H1 (cell line): ENCODE measurements at regions not wholly inside any gene's neighbourhood (a gene's known extent, or its start where the extent isn't known, plus 50 kb on each side); places are given as distances from the start of the nearest gene placed in this dataset.

Experiments used
- CTCF ChIA-PET: fragments of 300-600 bp; sonication (Branson Sonifier 250); formaldehyde crosslinking; loops from one replicate; lab custom pipeline; 2021; ENCODE audit not compliant: partially characterized antibody; lab: Charles Lee
- POLR2A ChIA-PET: fragments of 300-600 bp; sonication (Branson Sonifier 250); formaldehyde crosslinking; loops from one replicate; lab custom pipeline; 2021; ENCODE audit warnings: inconsistent platforms; ENCODE audit not compliant: partially characterized antibody; lab: Charles Lee
- DNase-seq, 2 experiments: peaks; one replicate each; pipeline versions ENCODE4 v3.0.0 to v3.0.0-alpha.2; 2010 to 2022; ENCODE audit warnings: low spot score in 2 of 2, low read depth in 1 of 2, mixed read lengths in 1 of 2
- FAIRE-seq: peaks from 2 replicates; lab custom pipeline; 2011; peaks lifted over from hg19 to GRCh38; lab: Jason Lieb, UNC
- H2AFZ ChIP-seq: 2 replicates; pipeline ENCODE4 v1.8.1; 2012; ENCODE audit warnings: low read length, inconsistent platforms
- H2AK5ac ChIP-seq: 2 replicates; pipeline ENCODE4 v1.6.1; 2013; ENCODE audit warnings: low read depth, low read length
- H2BK120ac ChIP-seq: replicated peaks from 2 replicates; pipeline ENCODE3; 2013; ENCODE audit warnings: low read depth, low read length, inconsistent platforms
- H2BK12ac ChIP-seq: 2 replicates; pipeline ENCODE4 v1.6.1; 2013; ENCODE audit warnings: low read depth, low read length
- H2BK15ac ChIP-seq: 2 replicates; pipeline ENCODE4 v1.6.1; 2013; ENCODE audit warnings: low read length
- H2BK20ac ChIP-seq: 2 replicates; pipeline ENCODE4 v1.6.1; 2013; ENCODE audit warnings: low read length
- H2BK5ac ChIP-seq: 2 replicates; pipeline ENCODE4 v1.6.1; 2013; ENCODE audit warnings: low read depth, low read length
- H3K14ac ChIP-seq: 2 replicates; pipeline ENCODE4 v1.6.1; 2013; ENCODE audit warnings: inconsistent platforms; ENCODE audit not compliant: insufficient read length
- H3K18ac ChIP-seq: 2 replicates; pipeline ENCODE4 v1.6.1; 2013; ENCODE audit warnings: low read length; ENCODE audit errors: extremely low read depth
- H3K23ac ChIP-seq: 2 replicates; pipeline ENCODE4 v1.6.1; 2013; ENCODE audit warnings: inconsistent platforms; ENCODE audit not compliant: insufficient read length
- H3K23me2 ChIP-seq: 2 replicates; pipeline ENCODE4 v1.6.1; 2013; ENCODE audit warnings: low read depth, low read length
- H3K27ac ChIP-seq: 2 replicates; pipeline ENCODE4 v1.6.1; 2011; ENCODE audit warnings: low read depth, low read length, inconsistent platforms
- H3K27me3 ChIP-seq, 4 experiments: replicated peaks in 1 of 4; 1 replicate in 1 of 4; 2 replicates in 3 of 4; pipeline versions ENCODE4 v1.6.1 to v1.8.1; 2011 to 2013; ENCODE audit warnings: low read length in 3 of 4, mild to moderate bottlenecking in 3 of 4, inconsistent platforms in 2 of 4, mixed read lengths in 2 of 4, moderate library complexity in 1 of 4; ENCODE audit not compliant: control insufficient read depth in 3 of 4, insufficient read depth in 3 of 4; ENCODE audit errors: extremely low read depth in 1 of 4
- H3K36me3 ChIP-seq, 4 experiments: 2 replicates each; pipeline versions ENCODE4 v1.6.1 to v1.8.1; 2011 to 2013; ENCODE audit warnings: mild to moderate bottlenecking in 4 of 4, low read length in 3 of 4, moderate library complexity in 2 of 4, control low read depth in 1 of 4, inconsistent platforms in 1 of 4; ENCODE audit not compliant: insufficient read depth in 4 of 4, control insufficient read depth in 2 of 4
- H3K4ac ChIP-seq: replicated peaks from 2 replicates; pipeline ENCODE3; 2013; ENCODE audit warnings: low read length, low read depth, mixed read lengths, inconsistent platforms; ENCODE audit not compliant: insufficient read length
- H3K4me1 ChIP-seq, 4 experiments: replicated peaks in 1 of 4; 1 replicate in 1 of 4; 2 replicates in 3 of 4; pipeline versions ENCODE4 v1.6.1 to v1.8.1; 2011 to 2013; ENCODE audit warnings: low read length in 3 of 4, inconsistent platforms in 2 of 4, mixed read lengths in 1 of 4; ENCODE audit not compliant: insufficient read depth in 4 of 4, control insufficient read depth in 3 of 4
- H3K4me2 ChIP-seq, 2 experiments: 2 replicates each; pipeline versions ENCODE4 v1.6.1 to v1.8.1; 2011 to 2013; ENCODE audit warnings: low read depth in 2 of 2, low read length in 2 of 2, control low read depth in 1 of 2, inconsistent platforms in 1 of 2, mild to moderate bottlenecking in 1 of 2; ENCODE audit not compliant: insufficient read depth in 1 of 2
- H3K4me3 ChIP-seq, 4 experiments: fragments of 200-600, 300-600 bp in 1 of 4; sonication (generic), shearing (Covaris generic), sonication (Bioruptor Twin) in 1 of 4; 2 replicates each; pipeline versions ENCODE4 v1.5.1 to v1.8.1; 2011 to 2016; ENCODE audit warnings: low read length in 4 of 4, low read depth in 3 of 4, control low read depth in 2 of 4, inconsistent platforms in 2 of 4, mild to moderate bottlenecking in 2 of 4, mixed read lengths in 1 of 4, moderate library complexity in 1 of 4; ENCODE audit not compliant: insufficient read depth in 2 of 4; ENCODE audit errors: extremely low read depth in 1 of 4
- H3K56ac ChIP-seq: replicated peaks from 2 replicates; pipeline ENCODE3; 2013; ENCODE audit warnings: low read depth, mild to moderate bottlenecking, mixed read lengths, low read length, inconsistent platforms; ENCODE audit not compliant: insufficient read length
- H3K79me1 ChIP-seq: 2 replicates; pipeline ENCODE4 v1.6.1; 2013; ENCODE audit warnings: low read depth, low read length, control low read depth
- H3K79me2 ChIP-seq, 2 experiments: 2 replicates each; pipeline versions ENCODE4 v1.6.1 to v1.8.1; 2012 to 2013; ENCODE audit warnings: low read length in 2 of 2, mild to moderate bottlenecking in 2 of 2, inconsistent platforms in 1 of 2; ENCODE audit not compliant: insufficient read depth in 2 of 2, control insufficient read depth in 1 of 2
- H3K9ac ChIP-seq, 4 experiments: replicated peaks in 1 of 4; 1 replicate in 1 of 4; 2 replicates in 3 of 4; pipeline versions ENCODE4 v1.6.1 to v1.8.1; 2011 to 2013; ENCODE audit warnings: low read depth in 3 of 4, low read length in 3 of 4, control low read depth in 2 of 4, mild to moderate bottlenecking in 2 of 4, moderate library complexity in 2 of 4, inconsistent platforms in 1 of 4; ENCODE audit errors: extremely low read depth in 1 of 4
- H3K9me3 ChIP-seq, 2 experiments: 2 replicates each; pipeline versions ENCODE4 v1.6.1 to v1.8.1; 2012 to 2013; ENCODE audit warnings: mild to moderate bottlenecking in 2 of 2, moderate library complexity in 2 of 2, control low read depth in 1 of 2, inconsistent platforms in 1 of 2, low read depth in 1 of 2, low read length in 1 of 2, mixed read lengths in 1 of 2; ENCODE audit not compliant: insufficient read depth in 2 of 2
- H4K20me1 ChIP-seq, 2 experiments: replicated peaks in 1 of 2; 2 replicates each; pipeline versions ENCODE3 to v1.8.1; 2011 to 2013; ENCODE audit warnings: inconsistent platforms in 2 of 2, low read length in 2 of 2, mild to moderate bottlenecking in 1 of 2; ENCODE audit not compliant: insufficient read depth in 2 of 2, control insufficient read depth in 1 of 2
- H4K5ac ChIP-seq: 2 replicates; pipeline ENCODE4 v1.6.1; 2013; ENCODE audit warnings: low read length, low read depth, mixed read lengths, inconsistent platforms; ENCODE audit not compliant: insufficient read length
- H4K8ac ChIP-seq: 2 replicates; pipeline ENCODE4 v1.8.0; 2013; ENCODE audit warnings: mild to moderate bottlenecking, moderate library complexity, low read length, inconsistent platforms; ENCODE audit not compliant: insufficient read depth; ENCODE audit errors: extremely low read depth
- H4K91ac ChIP-seq: replicated peaks from 2 replicates; pipeline ENCODE3; 2013; ENCODE audit warnings: low read length, mixed read lengths, inconsistent platforms; ENCODE audit not compliant: insufficient read length
- HDAC2 ChIP-seq, 2 experiments: fragments of 300-600 bp in 1 of 2; sonication (generic) in 1 of 2; IDR thresholded peaks; 2 replicates each; pipeline ENCODE4 v1.6.1; 2011 to 2012; ENCODE audit warnings: low read depth in 2 of 2, low read length in 2 of 2, mild to moderate bottlenecking in 2 of 2, moderate library complexity in 2 of 2, borderline replicate concordance in 1 of 2, inconsistent platforms in 1 of 2
- SAP30 ChIP-seq: fragments of 300-600 bp; sonication (generic); IDR thresholded peaks from 2 replicates; pipeline ENCODE4 v1.7.1; 2012; ENCODE audit warnings: low read length, moderate library complexity, mild to moderate bottlenecking, inconsistent platforms; ENCODE audit not compliant: insufficient read depth, insufficient replicate concordance
- TCF12 ChIP-seq: IDR thresholded peaks from 2 replicates; pipeline ENCODE4 v1.6.1; 2011; ENCODE audit warnings: low read depth, mild to moderate bottlenecking, low read length
- WGBS, 2 experiments: shearing (Covaris generic) in 1 of 2; methylation state at CpG; one replicate each; pipeline versions ENCODE4 v1.1.6 to v1.1.7; 2013 to 2015; ENCODE audit warnings: low lambda C conversion rate in 2 of 2, mixed read lengths in 2 of 2, inconsistent platforms in 1 of 2, low coverage in 1 of 2, missing lambda C conversion rate in 1 of 2; ENCODE audit not compliant: insufficient replicate concordance in 2 of 2, insufficient coverage in 1 of 2, insufficient read length in 1 of 2; ENCODE audit errors: extremely low coverage in 1 of 2, missing lambda C conversion rate in 1 of 2; 5-methylcytosine and 5-hydroxymethylcytosine counted together

GRCh38 chr12:89024580-89024979 lies 327.7 kb downstream of the DUSP6 start:
- TF ChIP-seq HDAC2 (IDR thresholded peaks at IDR 0.05; ENCODE audit: borderline replicate concordance in 1 of 2, low read depth in 2 of 2, low read length in 2 of 2), result no peak
- no peak for TF ChIP-seq SAP30
- TF ChIP-seq TCF12, result no peak
- Histone ChIP-seq H3K14ac (no peak overlapping the region), H4K8ac (no peak overlapping the region), H3K4me3 (no peak overlapping the region), H3K36me3 (no peaks in the 10 kb centered on the region), H4K20me1 (no peaks in the 10 kb centered on the region), H3K79me1 (no peaks in the 10 kb centered on the region), H3K27me3 (no peaks in the 10 kb centered on the region), H3K4me2 (no peak overlapping the region), H3K56ac (no peak overlapping the region), H2AFZ (no peak overlapping the region), H4K91ac (no peak overlapping the region), H2BK15ac (no peak overlapping the region), H2BK5ac (no peak overlapping the region), H2BK120ac (no peak overlapping the region), H3K27ac (no peak overlapping the region), H2BK20ac (no peak overlapping the region), H3K4me1 (no peaks in the 10 kb centered on the region), H3K18ac (no peak overlapping the region), H3K23me2 (no peaks in the 10 kb centered on the region), H4K5ac (no peak overlapping the region), H2BK12ac (no peak overlapping the region), H3K23ac (no peak overlapping the region), H3K4ac (no peak overlapping the region), H3K9me3 (no peaks in the 10 kb centered on the region), H3K79me2 (no peaks in the 10 kb centered on the region), H2AK5ac (no peak overlapping the region), H3K9ac (no peak overlapping the region)
- ChIA-PET CTCF (interaction anchor here (0.7 to 1.6 kb wide), 6 partner anchors 22 to 446 kb away, joined by 3 to 6 read pairs (median 5); no protein-coding TSS in a partner anchor), POLR2A (interaction anchor here (0.6 to 1.1 kb wide), 2 partner anchors 13 to 26 kb away, joined by 3 read pairs; no protein-coding TSS in a partner anchor)
- 92% methylated on average over 4 of the region's 4 CpGs; no CpG with 5 or more reads in 1 of the 2 experiments for WGBS, 2 experiments
- no peak for DNase-seq
- no peak for FAIRE-seq
